PC-3 (cell line): ENCODE measurements at regions not wholly inside any gene's neighbourhood (a gene's known extent, or its start where the extent isn't known, plus 50 kb on each side); places are given as distances from the start of the nearest gene placed in this dataset.

ENCODE experiments used
- ATAC-seq: fragments of 200-7000 bp; cut with Tn5 transposase; 2 replicates; pipeline ENCODE4 v1.9.1; 2020; ENCODE audit warnings: mild to moderate bottlenecking, moderate library complexity
- BruUV-seq: library from RNA; stranded (reverse); fragments of 400-500 nt; replicated peaks from 2 replicates; lab custom pipeline; 2021; lab: Mats Ljungman, UMichigan
- CTCF ChIA-PET: fragments of 300-600 bp; sonication (Branson Sonifier 250); formaldehyde crosslinking; loops from one replicate; lab custom pipeline; 2022; ENCODE audit warnings: antibody characterized with exemption; lab: Charles Lee
- POLR2A ChIA-PET: fragments of 300-600 bp; sonication (Branson Sonifier 250); formaldehyde crosslinking; loops from one replicate; lab custom pipeline; 2022; ENCODE audit warnings: antibody characterized with exemption; ENCODE audit not compliant: unreplicated experiment; lab: Charles Lee
- DNase-seq: peaks from one replicate; pipeline ENCODE4 v3.0.0-alpha.2; 2015
- H2AFZ ChIP-seq: fragments of 300-600 bp; sonication (generic); 2 replicates; pipeline ENCODE4 v1.6.0; 2016; ENCODE audit warnings: antibody characterized with exemption, low read length
- H3F3A ChIP-seq: fragments of 300-600 bp; sonication (generic); one replicate; pipeline ENCODE4 v1.6.0; 2017; ENCODE audit warnings: antibody characterized with exemption, low read length, control low read depth, mild to moderate bottlenecking; ENCODE audit not compliant: unreplicated experiment
- H3K27ac ChIP-seq: fragments of 300-600 bp; sonication (generic); 2 replicates; pipeline ENCODE4 v1.5.1; 2016; ENCODE audit warnings: mild to moderate bottlenecking, low read length
- H3K27me3 ChIP-seq: fragments of 300-600 bp; sonication (generic); 2 replicates; pipeline ENCODE4 v1.6.1; 2016; ENCODE audit warnings: low read length, mixed read lengths
- H3K36me3 ChIP-seq: fragments of 300-600 bp; sonication (generic); 2 replicates; pipeline ENCODE4 v1.6.1; 2016; ENCODE audit warnings: low read depth, mixed run types, low read length, mixed read lengths
- H3K4me1 ChIP-seq: fragments of 300-600 bp; sonication (generic); 2 replicates; pipeline ENCODE4 v1.5.1; 2016; ENCODE audit warnings: low read length; ENCODE audit not compliant: insufficient read depth
- H3K4me2 ChIP-seq: fragments of 300-600 bp; sonication (generic); 2 replicates; pipeline ENCODE4 v1.6.0; 2016; ENCODE audit warnings: low read length
- H3K4me3 ChIP-seq: fragments of 300-600 bp; sonication (generic); 2 replicates; pipeline ENCODE4 v1.5.1; 2016; ENCODE audit warnings: mild to moderate bottlenecking, low read length, mixed read lengths
- H3K79me2 ChIP-seq: fragments of 300-600 bp; sonication (generic); 2 replicates; pipeline ENCODE4 v1.6.1; 2017; ENCODE audit warnings: low read length, mixed read lengths
- H3K9ac ChIP-seq: fragments of 300-600 bp; sonication (generic); 2 replicates; pipeline ENCODE4 v1.6.0; 2016; ENCODE audit warnings: mild to moderate bottlenecking, low read length
- H3K9me2 ChIP-seq: fragments of 300-600 bp; sonication (generic); replicated peaks from 2 replicates; pipeline ENCODE4 v1.6.1; 2016; ENCODE audit warnings: mixed run types, low read length, mixed read lengths
- H3K9me3 ChIP-seq: fragments of 300-600 bp; sonication (generic); 2 replicates; pipeline ENCODE4 v1.6.1; 2016; ENCODE audit warnings: low read length, mixed read lengths
- H4K20me1 ChIP-seq: fragments of 300-600 bp; sonication (generic); 2 replicates; pipeline ENCODE4 v1.6.1; 2016; ENCODE audit warnings: low read length, mixed read lengths
- CTCF ChIP-seq: fragments of 300-600 bp; sonication (generic); conservative IDR thresholded peaks from 2 replicates; pipeline ENCODE4 v1.5.1; 2017; ENCODE audit warnings: antibody characterized with exemption, low read depth, mild to moderate bottlenecking, low read length
- EZH2 ChIP-seq: fragments of 300-600 bp; sonication (generic); IDR thresholded peaks from one replicate; pipeline ENCODE4 v1.6.1; 2017; ENCODE audit warnings: antibody characterized with exemption, mild to moderate bottlenecking, low read length; ENCODE audit not compliant: unreplicated experiment
- EZH2phosphoT487 ChIP-seq: fragments of 300-600 bp; sonication (generic); IDR thresholded peaks from 2 replicates; pipeline ENCODE4 v1.6.1; 2018; ENCODE audit warnings: mild to moderate bottlenecking, antibody characterized with exemption, low read length, borderline replicate concordance
- intact Hi-C: fragments of 100-400 bp; cut with micrococcal nuclease; formaldehyde crosslinking; loops from 2 replicates; pipeline ENCODE4 v1.9.0; 2023

- H2AFZ ChIP-seq: no peak overlapping the region
Observed at GRCh38 chr3:152540120-152540519, 271.4 kb downstream of the MBNL1 start.

GRCh38 chr3:152547153-152547552 is 278.4 kb downstream of the MBNL1 start:
- CTCF ChIA-PET: no interaction called here
- no peak for TF ChIP-seq EZH2phosphoT487
- H3F3A ChIP-seq: no peaks in the 10 kb centered on the region

More at GRCh38 chr3:152540120-152540519, 271.4 kb downstream of the MBNL1 start:
- Histone ChIP-seq H3K9me2 (no peaks in the 10 kb centered on the region), H3K27ac (no peak overlapping the region), H3K9ac (no peak overlapping the region), H3K4me2 (no peak overlapping the region), H3K4me1 (no peaks in the 10 kb centered on the region), H3K27me3 (peaks cover 10% of the 10 kb centered on the region; the same call in 1 of the 2 replicates), H3K4me3 (no peak overlapping the region), H3K79me2 (no peaks in the 10 kb centered on the region), H3K36me3 (no peaks in the 10 kb centered on the region), H4K20me1 (no peaks in the 10 kb centered on the region), H3F3A (no peaks in the 10 kb centered on the region), H3K9me3 (no peaks in the 10 kb centered on the region)
- POLR2A ChIA-PET: interaction anchor here (0.6 kb wide), 1 partner anchor 42 kb away, joined by 3 read pairs; no protein-coding TSS in a partner anchor
- TF ChIP-seq CTCF: no peak
- TF ChIP-seq EZH2: no peak
- TF ChIP-seq EZH2phosphoT487: no peak
- ATAC-seq (no peak), DNase-seq (no peak)
- CTCF ChIA-PET: no interaction called here
- intact Hi-C loops: no loop called here
- no TSS peak for BruUV-seq

GRCh38 chr3:152549263-152549662 is 280.5 kb downstream of the MBNL1 start:
- Histone ChIP-seq H3K4me1 (no peaks in the 10 kb centered on the region), H3K4me2 (no peak overlapping the region), H2AFZ (no peak overlapping the region), H3K36me3 (no peaks in the 10 kb centered on the region), H3K9ac (no peak overlapping the region), H3K27ac (no peak overlapping the region), H3K4me3 (no peak overlapping the region), H3K79me2 (no peaks in the 10 kb centered on the region), H4K20me1 (no peaks in the 10 kb centered on the region), H3K27me3 (peaks cover 34% of the 10 kb centered on the region; the same call in 1 of the 2 replicates), H3K9me3 (no peaks in the 10 kb centered on the region), H3F3A (no peaks in the 10 kb centered on the region), H3K9me2 (no peaks in the 10 kb centered on the region)
- no TSS peak for BruUV-seq
- no peak for DNase-seq
- TF ChIP-seq EZH2: no peak
- no peak for TF ChIP-seq CTCF
- TF ChIP-seq EZH2phosphoT487: no peak
- intact Hi-C loops: no loop called here
- no peak for ATAC-seq
- CTCF ChIA-PET: no interaction called here
- POLR2A ChIA-PET: no interaction called here

More at GRCh38 chr3:152547153-152547552, 278.4 kb downstream of the MBNL1 start:
- H4K20me1 ChIP-seq: no peaks in the 10 kb centered on the region
- H3K27ac ChIP-seq: no peak overlapping the region
- no peaks in the 10 kb centered on the region for H3K79me2 ChIP-seq
- no peak overlapping the region for H2AFZ ChIP-seq
- BruUV-seq: no TSS peak
- no peaks in the 10 kb centered on the region for H3K9me2 ChIP-seq
- H3K4me2 ChIP-seq: no peak overlapping the region
- no peak overlapping the region for H3K9ac ChIP-seq
- H3K27me3 ChIP-seq: peaks cover 34% of the 10 kb centered on the region; the same call in 1 of the 2 replicates
- POLR2A ChIA-PET: no interaction called here
- no peak overlapping the region for H3K4me3 ChIP-seq
- H3K36me3 ChIP-seq: no peaks in the 10 kb centered on the region
- DNase-seq (no peak), ATAC-seq (no peak)
- intact Hi-C loops: no loop called here
- no peaks in the 10 kb centered on the region for H3K4me1 ChIP-seq
- no peaks in the 10 kb centered on the region for H3K9me3 ChIP-seq
